RPMI8226 (cell line): ENCODE measurements at regions not wholly inside any gene's neighbourhood (a gene's known extent, or its start where the extent isn't known, plus 50 kb on each side); places are given as distances from the start of the nearest gene placed in this dataset.
"Not testable (repeated sequence)": the region's sequence is repeated elsewhere in the genome, so short reads cannot be mapped to it uniquely, and the experiment has no call there.

Experiments
- DNase-seq: peaks from one replicate; pipeline ENCODE4 v3.0.0-alpha.2; 2015

DNA sequence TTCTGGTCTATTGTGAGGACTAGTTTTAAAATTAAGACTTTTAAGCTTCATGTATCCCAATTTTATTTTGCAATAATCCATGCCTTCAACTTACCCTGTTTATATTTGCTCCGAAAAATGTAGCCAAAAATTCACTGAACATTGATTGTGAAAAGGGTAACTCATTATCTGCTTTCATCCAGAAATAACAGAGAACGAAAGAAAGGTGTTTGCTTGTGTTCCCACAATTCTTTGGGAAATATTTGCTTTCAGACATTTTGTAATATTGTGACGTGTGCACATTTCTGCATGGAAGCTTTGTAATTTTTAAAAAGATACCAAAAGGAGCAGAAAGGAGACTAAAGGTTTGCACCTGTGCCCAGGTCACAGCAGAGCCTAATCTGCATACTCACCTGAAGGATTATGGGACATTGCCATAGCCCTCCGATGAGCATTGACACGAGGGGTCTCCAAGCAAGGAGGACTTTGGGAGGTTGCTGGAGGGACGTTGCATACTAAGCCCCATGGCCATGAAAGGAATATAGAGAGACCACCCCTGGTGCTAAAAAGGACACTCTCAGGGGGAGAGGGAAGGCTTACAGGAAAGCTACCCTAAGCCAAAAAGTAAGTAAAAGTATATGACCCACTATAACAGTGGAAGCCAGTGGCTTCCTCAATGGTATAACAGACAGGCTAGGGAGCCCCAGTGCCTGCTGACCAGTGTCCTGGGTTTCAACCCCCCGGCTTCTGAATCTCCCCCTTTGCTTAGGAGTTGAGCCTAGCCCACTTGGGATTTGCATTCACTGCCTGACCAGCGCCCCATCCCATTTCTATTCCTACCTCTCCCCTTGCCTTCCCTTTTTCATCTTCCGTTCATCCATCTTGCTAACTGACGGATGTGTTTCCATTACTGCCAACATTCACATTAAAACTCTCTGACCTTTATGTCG, 148.6 kb upstream of the ZC3H12A start:
- DNase-seq = no peak

DNA sequence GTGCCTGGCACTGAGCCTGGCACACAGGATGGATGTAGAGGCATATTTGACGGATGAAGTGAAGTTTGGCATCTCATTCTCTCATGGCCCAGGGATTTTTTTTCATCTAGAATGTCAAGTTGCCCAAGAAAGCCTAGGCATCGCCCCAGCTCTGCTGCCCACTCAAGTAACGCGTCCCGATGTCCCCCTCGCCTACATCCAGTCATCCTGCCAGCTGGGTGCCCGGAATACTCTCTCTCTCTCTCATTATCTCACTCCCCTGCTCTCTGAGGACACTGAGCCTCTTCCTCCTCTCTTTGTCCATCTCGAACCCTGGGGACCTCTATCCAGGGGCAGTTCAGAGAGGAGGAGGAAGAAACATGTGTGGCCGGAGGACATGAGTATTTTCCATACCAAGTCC, 142.3 kb upstream of the ZC3H12A start:
- no peak for DNase-seq

GRCh38 chr1:37338658-37339057, 135.7 kb upstream of the ZC3H12A start:
- DNase-seq = no peak

DNA sequence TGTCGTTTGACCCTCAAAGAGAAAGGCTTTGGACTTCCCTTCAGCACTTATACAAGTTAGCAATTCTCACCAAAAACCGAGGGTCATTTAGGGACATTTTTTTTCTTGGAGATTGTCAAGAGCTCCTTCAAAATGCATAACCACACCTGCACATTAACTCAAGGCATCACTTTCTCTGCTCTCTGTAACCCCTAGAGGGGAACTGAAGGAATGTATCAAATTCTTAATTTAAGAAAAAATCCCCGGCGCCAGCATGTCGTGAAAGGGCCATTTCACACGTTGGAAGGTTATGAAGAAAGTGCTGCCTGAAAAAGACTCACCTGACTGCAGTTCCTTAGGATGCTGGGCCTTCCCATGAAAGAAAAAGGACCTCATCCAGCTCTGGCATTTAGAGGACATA, 131.6 kb upstream of the ZC3H12A start:
- peak; percentile 31 for DNase-seq

DNA sequence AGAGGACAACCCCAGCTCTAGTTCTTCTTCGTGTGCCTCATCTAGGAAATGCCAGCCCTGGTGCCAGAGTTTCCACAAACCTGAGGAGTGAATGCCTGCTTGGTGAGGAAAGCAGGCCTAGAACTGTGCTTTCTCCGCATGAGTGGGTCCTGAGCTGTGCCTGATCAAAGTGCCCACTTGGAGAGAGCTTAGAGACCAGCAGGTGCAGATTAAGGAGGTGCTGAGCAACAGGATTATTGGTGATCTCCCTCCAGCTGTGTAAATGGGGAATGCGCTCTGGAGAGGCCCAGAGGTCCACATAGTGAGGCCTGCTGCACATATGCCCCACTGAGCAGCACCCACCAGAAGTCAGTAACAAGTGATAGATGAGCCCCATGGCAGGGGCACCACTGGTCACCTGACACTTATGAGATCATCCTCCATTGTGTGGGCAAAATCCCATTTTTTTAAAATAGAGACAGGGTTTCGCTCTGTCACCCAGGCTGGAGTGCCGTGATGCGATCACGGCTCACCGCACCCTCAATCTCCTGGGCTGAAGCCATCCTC, 127.2 kb upstream of the ZC3H12A start:
- no peak for DNase-seq

GRCh38 chr1:37353871-37354270, 120.5 kb upstream of the ZC3H12A start:
- DNase-seq = no peak

- DNase-seq = peak; percentile 52
Observed at GRCh38 chr1:37354876-37355650, 119.3 kb upstream of the ZC3H12A start.

- peak; percentile 21 for DNase-seq
Observed at GRCh38 chr1:37358992-37359391, 115.4 kb upstream of the ZC3H12A start.

DNA sequence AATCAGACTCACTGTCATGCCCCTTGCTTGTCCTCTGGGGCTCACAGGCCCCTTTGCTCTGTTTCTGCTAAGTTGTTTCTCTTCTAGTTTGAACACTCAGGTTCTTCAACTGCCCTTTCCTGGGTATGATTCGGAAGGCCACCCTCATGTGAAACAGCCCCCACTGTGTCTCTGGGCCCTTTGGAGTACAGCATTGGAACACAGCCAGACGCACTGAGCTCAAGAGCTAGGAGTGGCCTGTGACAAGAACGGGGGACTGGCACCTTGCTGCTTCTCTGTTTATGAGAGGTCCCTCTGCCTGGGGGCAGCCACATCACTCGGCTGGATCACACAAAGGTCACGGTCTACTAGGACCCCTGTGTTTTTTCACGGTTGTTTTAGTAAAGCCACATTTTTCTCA, 114.4 kb upstream of the ZC3H12A start:
- no peak for DNase-seq

GRCh38 chr1:37362594-37363385, 111.6 kb upstream of the ZC3H12A start:
- DNase-seq = no peak

DNA sequence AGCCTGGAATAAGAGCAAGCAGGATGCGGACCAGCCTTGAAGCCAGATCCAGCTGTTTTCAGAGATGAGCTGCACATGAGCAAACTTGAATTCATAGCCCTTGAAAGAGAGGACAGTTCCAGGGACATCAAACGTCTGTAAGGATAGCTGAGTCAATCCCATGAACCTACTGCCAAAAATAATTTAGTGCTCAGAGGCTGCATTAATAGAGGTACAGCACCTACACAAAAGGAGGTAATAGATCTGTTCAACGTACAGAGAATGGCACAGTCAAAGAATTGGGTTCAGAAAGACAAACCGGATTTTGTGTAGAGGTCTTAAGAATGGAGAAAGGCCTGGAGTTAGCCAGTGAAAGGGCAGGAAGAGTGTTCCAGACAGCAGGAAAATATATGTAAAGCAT, 110.8 kb upstream of the ZC3H12A start:
- DNase-seq = no peak

- not testable (repeated sequence) for DNase-seq
Observed at GRCh38 chr1:37368665-37369315, 105.6 kb upstream of the ZC3H12A start.

- no peak for DNase-seq
Observed at GRCh38 chr1:37372302-37372701, 102.1 kb upstream of the ZC3H12A start.

GRCh38 chr1:37372711-37373110, 101.7 kb upstream of the ZC3H12A start:
- DNase-seq = no peak

- no peak for DNase-seq
Observed at GRCh38 chr1:37373413-37373812, 101.0 kb upstream of the ZC3H12A start.

DNA sequence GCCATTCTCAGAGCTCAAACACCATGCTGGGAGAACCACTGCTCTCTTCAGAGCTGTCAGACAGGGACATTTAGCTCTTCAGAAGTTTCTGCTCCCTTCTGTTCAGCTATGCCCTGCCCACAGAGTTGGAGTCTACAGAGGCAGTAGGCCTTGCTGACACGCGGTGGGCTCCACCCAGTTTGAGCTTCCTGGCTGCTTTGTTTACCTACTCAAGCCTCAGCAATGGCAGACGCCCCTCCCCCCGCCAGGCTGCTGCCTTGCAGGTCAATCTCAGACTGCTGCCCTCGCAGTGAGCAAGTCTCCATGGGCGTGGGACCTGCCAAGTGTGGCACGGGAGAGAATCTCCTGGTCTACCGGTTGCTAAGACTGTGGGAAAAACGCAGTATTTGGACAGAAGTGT, 93.8 kb upstream of the ZC3H12A start:
- not testable (repeated sequence) for DNase-seq

- no peak for DNase-seq
Observed at GRCh38 chr1:37387854-37388253, 86.5 kb upstream of the ZC3H12A start.

- no peak for DNase-seq
Observed at GRCh38 chr1:37389327-37389726, 85.1 kb upstream of the ZC3H12A start.

DNA sequence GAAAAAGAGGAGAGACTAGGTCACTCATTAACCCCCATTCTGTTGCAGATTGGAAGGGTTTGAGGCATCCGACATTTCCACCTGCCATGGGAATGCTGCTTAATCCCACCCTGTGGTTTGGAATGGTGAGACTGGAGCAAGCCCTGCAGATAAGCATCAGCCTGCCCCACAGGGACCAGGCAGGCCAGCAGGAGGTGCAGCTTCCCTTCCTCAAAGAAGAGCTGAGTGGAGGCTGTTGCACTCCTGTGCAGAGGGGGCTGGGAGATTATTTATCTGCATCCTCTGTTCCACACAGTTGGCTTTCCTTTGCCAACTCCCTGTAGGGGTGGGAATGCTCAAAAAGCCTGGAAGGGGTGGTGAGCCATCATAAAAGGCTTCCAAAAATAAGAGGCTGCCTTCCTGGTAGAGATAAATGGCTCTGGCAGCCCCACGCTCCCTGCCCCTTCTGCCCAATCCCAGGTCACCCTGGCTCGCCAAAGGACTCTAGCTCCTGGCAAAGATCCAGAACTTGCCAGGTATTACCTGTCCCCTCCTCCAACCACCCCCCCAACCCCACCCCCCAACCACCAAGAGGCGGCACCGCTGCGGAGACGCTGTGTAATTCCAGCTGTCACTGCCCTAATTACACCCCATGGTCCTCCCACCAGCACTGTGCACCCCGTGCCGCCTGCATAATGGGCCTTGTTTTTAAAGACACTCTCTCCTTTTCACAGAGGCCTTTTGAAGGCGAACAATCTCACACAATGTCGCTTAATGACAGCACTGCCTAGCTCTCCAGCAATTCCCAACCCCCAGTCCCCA, 83.0 kb upstream of the ZC3H12A start:
- DNase-seq = no peak

- no peak for DNase-seq
Observed at GRCh38 chr1:37392051-37392450, 82.3 kb upstream of the ZC3H12A start.
